ENCODE measurements at regions not wholly inside any gene's neighbourhood (a gene's known extent, or its start where the extent isn't known, plus 50 kb on each side); places are given as distances from the start of the nearest gene placed in this dataset.

GRCh38 chr2:166614503-166614902, 120.5 kb upstream of the SCN7A start:
- ChIA-PET POLR2A (no interaction called here), CTCF (ENCODE audit: low intra/inter-chr PET ratio) (no interaction called here)
- Histone ChIP-seq H4K20me1 (replicated peaks; ENCODE audit: control insufficient read depth, insufficient read depth, low read length) (no peaks in the 10 kb centered on the region), H3K36me3 (ENCODE audit: control insufficient read depth, insufficient read depth, low read length) (no peaks in the 10 kb centered on the region), H2AFZ (ENCODE audit: low read depth, low read length) (no peak overlapping the region), H3K27me3 (ENCODE audit: control insufficient read depth in 2 of 2, insufficient read depth in 2 of 2, low read length in 2 of 2) (no peaks in the 10 kb centered on the region), H3K9me3 (replicated peaks; ENCODE audit: control insufficient read depth, insufficient read depth, low read depth, low read length) (no peaks in the 10 kb centered on the region), H3K4me1 (replicated peaks in 1 of 2; ENCODE audit: control insufficient read depth in 2 of 2, insufficient read depth in 2 of 2, low read length in 2 of 2) (peaks cover 0 to 3% of the 10 kb centered on the region in 2 experiments; a peak in 1 of 5 replicates), H3K27ac (ENCODE audit: extremely low read depth, low read depth, low read length) (no peak overlapping the region), H3K9ac (ENCODE audit: insufficient read depth in 1 of 2, low read depth in 2 of 2, low read length in 2 of 2) (no peak overlapping the region), H3K79me2 (ENCODE audit: control insufficient read depth, insufficient read depth, low read length) (no peaks in the 10 kb centered on the region), H3K4me3 (no peak overlapping the region), H3K4me2 (ENCODE audit: insufficient read depth, low read length) (no peak overlapping the region), H3K9me1 (ENCODE audit: control insufficient read depth, insufficient read depth, low read length) (no peaks in the 10 kb centered on the region)
- no TSS peak for BruUV-seq (replicated peaks)
- in situ Hi-C loops (cut with MboI): no loop called here
- ATAC-seq (no peak), DNase-seq (ENCODE audit: extremely low read depth in 1 of 4, low spot score in 3 of 4) (no peak), FAIRE-seq (no peak)
- intact Hi-C loops (cut with micrococcal nuclease): no loop called here
- TF ChIP-seq, protein P1, sequence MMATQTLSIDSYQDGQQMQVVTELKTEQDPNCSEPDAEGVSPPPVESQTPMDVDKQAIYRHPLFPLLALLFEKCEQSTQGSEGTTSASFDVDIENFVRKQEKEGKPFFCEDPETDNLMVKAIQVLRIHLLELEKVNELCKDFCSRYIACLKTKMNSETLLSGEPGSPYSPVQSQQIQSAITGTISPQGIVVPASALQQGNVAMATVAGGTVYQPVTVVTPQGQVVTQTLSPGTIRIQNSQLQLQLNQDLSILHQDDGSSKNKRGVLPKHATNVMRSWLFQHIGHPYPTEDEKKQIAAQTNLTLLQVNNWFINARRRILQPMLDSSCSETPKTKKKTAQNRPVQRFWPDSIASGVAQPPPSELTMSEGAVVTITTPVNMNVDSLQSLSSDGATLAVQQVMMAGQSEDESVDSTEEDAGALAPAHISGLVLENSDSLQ (IDR thresholded peaks at IDR 0.05): no peak
- TF ChIP-seq MBD2 (IDR thresholded peaks at IDR 0.05; ENCODE audit: borderline replicate concordance, low read depth) (no peak), FOXM1 (IDR thresholded peaks at IDR 0.05; ENCODE audit: low read depth) (no peak), FOXM1 (CRISPR knock-in tag; IDR thresholded peaks at IDR 0.05; ENCODE audit: low read depth) (no peak), ZNF740 (CRISPR knock-in tag; IDR thresholded peaks at IDR 0.05) (no peak), ZNF740 (tag; IDR thresholded peaks at IDR 0.05) (no peak), RBM15 (IDR thresholded peaks at IDR 0.05; ENCODE audit: insufficient read depth, low read length) (no peak), MNT (conservative IDR thresholded peaks at IDR 0.05) (no peak), ILK (tag; IDR thresholded peaks at IDR 0.05; ENCODE audit: borderline replicate concordance, low read depth) (no peak), ETV1 (tag; conservative IDR thresholded peaks at IDR 0.05; ENCODE audit: low read depth) (no peak), CEBPG (CRISPR knock-in tag; IDR thresholded peaks at IDR 0.05) (no peak), CEBPG (tag; conservative IDR thresholded peaks at IDR 0.05 in 1 of 2, IDR thresholded peaks at IDR 0.05 in 1 of 2) (no peak), SAP30 (IDR thresholded peaks at IDR 0.05; ENCODE audit: borderline replicate concordance, insufficient read depth, low read depth, low read length, poor library complexity, severe bottlenecking) (no peak), PHB2 (IDR thresholded peaks at IDR 0.05; ENCODE audit: low read depth) (no peak)
- TF ChIP-seq, protein P2, sequence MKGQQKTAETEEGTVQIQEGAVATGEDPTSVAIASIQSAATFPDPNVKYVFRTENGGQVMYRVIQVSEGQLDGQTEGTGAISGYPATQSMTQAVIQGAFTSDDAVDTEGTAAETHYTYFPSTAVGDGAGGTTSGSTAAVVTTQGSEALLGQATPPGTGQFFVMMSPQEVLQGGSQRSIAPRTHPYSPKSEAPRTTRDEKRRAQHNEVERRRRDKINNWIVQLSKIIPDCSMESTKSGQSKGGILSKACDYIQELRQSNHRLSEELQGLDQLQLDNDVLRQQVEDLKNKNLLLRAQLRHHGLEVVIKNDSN (CRISPR knock-in tag; IDR thresholded peaks at IDR 0.05): no peak
- TF ChIP-seq, protein P3, sequence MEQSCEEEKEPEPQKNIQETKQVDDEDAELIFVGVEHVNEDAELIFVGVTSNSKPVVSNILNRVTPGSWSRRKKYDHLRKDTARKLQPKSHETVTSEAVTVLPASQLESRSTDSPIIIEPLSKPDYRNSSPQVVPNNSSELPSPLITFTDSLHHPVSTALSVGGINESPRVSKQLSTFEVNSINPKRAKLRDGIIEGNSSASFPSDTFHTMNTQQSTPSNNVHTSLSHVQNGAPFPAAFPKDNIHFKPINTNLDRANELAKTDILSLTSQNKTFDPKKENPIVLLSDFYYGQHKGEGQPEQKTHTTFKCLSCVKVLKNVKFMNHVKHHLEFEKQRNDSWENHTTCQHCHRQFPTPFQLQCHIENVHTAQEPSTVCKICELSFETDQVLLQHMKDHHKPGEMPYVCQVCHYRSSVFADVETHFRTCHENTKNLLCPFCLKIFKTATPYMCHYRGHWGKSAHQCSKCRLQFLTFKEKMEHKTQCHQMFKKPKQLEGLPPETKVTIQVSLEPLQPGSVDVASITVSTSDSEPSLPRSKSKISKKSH (CRISPR knock-in tag; IDR thresholded peaks at IDR 0.05): no peak

All from K562 (cell line).